Stimulated activated CD8-positive, alpha-beta memory T cell treated with anti-CD3 and anti-CD28 coated beads, Interleukin-15, amount 100 ng/mL, for 48 hours (primary cell): ENCODE measurements at regions not wholly inside any gene's neighbourhood (a gene's known extent, or its start where the extent isn't known, plus 50 kb on each side); places are given as distances from the start of the nearest gene placed in this dataset.

Experiments used
- DNase-seq, 2 donors: peaks; one replicate each; pipeline ENCODE4 v3.0.0-alpha.2; 2020; ENCODE audit warnings: low read depth in 2 of 2

- DNase-seq = no peak
Observed at GRCh38 chr3:180340395-180340794, 261.6 kb upstream of the TTC14 start.

GRCh38 chr3:180341516-180341915 is 260.4 kb upstream of the TTC14 start:
- no peak for DNase-seq

DNA sequence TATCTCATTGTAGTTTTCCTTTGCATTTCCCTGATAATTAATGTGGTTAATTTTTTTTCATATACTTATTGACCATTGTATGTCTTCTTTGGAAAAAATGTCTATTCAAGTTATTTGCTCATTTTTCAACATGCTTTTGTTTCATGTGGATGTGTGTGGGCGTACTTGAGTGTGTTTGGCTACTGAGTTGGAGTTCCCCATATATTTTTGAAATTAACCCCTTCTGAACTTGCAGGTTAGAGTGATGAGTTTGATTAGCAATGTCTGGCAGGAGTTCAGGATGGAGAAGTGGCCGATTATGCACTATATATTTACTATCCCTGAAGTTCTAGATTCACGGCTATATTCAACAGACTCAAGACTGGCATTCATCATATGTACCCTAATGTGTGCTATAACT is 250.4 kb upstream of the TTC14 start:
- DNase-seq = no peak

GRCh38 chr3:180352261-180352660 is 249.7 kb upstream of the TTC14 start:
- DNase-seq = no peak

DNA sequence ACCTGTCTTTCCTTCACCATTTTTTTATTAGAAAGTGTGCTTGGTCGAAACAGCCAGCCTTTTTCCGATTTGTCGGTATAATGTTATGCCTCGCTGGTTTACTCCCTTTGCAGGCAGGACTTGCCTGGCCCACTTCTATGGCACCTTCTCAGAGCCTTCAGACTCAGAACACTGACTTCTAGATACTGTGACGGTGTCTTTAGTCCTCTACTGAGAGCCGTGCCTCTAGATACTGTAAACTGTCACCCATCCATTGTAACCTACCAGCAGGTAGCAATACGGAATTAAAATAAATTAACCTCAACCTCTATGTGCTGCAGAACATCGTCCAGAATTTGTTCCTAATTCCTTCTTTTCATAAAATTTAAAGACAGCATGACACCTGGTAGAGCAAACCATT is 247.7 kb upstream of the TTC14 start:
- DNase-seq = no peak

DNA sequence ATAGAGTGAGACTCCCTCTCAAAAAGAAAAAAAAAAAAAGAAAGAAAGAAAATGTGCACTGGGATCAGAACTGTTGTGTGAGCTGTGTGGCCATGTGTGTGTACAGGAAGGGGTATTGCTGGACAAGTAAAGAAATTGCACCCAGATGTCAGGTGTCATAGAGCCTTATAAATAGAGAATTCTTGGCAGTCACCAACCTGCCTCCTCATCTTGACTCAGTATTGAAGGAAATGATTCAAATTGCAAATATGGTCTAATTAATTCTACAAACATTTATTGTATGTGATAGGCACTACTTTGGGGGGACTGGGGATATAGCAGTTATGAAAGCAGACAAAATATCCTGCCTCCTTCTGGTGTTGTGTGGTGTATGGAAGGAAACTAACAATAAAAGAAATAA is 243.8 kb upstream of the TTC14 start:
- no peak for DNase-seq

DNA sequence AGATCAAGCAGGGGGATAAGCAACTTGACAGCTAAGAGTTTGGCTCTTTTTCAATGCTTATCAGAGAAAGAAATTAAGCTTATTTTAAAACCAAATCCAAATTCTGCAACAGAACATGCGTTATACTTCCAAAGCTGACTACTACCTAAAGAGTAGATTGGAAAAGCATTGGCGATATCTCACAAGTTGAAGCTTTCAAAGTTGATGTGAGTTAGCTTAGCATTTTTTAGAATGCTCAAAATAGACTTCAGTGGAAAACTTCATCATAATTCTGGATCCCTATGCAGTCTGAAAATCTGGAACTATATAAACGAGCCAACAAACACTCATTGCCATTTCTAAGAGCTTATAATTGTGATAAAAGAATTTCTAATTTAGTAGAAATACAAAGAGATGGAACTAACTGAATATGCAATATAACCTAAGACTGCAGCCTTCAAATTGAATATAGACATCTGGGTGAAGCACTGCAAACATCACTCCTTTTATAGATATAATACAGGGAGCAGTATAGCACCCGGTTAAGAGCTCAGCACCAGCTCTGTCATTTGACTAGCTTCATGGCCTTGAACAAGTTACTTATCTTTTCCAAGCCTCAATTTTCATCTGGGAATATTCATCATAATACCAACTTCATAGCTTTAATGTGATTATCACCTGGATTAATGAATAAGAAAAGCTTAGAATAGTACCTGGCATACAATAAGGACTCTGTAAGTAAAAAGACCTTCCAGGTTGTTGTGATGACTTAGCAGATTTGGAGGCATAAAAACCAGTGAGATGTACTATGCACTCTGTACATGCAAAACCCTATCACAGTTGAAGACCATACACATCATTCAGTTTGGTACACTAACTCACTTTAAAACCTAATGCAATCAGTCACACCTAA is 242.7 kb upstream of the TTC14 start:
- DNase-seq = no peak

GRCh38 chr3:180359953-180360279 is 242.0 kb upstream of the TTC14 start:
- DNase-seq = no peak

DNA sequence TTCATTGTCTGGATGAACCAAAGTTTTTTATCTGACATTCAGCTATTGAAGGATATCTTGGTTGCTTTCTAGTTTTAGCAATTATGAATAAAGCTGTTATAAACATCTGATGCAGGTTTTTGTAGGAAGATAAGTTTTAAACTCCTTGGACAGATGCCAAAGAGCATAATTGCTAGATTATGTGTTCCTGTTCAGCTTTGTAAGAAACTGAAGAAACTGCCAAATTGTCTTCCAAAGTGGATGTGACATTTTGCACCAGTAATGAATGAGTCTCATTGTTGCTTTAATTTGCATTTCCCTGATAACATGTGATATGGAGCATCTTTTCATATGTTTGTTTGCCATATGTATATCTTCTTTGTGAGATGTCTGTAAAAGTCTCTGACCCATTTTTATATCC is 239.9 kb upstream of the TTC14 start:
- no peak for DNase-seq

- no peak for DNase-seq
Observed at GRCh38 chr3:180375831-180376230, 226.1 kb upstream of the TTC14 start.

GRCh38 chr3:180378496-180378895 is 223.5 kb upstream of the TTC14 start:
- DNase-seq = no peak

- DNase-seq = no peak
Observed at GRCh38 chr3:180382638-180383180, 219.3 kb upstream of the TTC14 start.

DNA sequence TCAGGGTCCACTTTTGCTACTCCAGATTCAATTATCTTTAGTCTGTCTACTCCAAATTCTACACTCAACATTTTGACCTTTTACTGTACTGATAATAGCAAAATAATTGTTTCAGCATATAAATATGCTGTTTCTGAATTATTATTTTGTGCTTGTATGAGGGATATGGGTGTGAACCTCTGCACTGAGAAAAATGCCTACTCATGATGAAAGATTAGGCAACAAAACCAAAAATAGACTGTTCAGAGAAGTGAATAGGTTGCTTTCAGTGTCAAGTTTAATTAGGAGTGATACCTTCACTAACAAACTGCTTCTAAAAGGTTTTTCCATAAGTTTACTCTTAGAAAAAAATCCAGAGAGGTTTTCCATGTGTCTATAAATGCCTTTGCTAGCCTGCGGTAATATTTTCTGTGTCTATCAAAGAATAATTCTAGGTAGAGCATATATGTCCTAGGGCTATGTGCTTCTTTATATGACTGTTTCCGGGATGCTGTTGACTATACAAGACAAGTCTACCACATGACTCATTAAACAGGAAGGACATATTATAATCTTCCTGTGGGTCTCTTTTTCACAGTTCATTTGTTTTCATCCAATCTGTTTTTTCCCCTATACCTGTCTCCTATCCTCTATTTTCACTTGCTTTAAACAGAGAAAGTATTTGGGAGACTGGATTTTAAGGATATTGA is 218.5 kb upstream of the TTC14 start:
- no peak for DNase-seq

- DNase-seq = no peak
Observed at GRCh38 chr3:180390313-180390712, 211.7 kb upstream of the TTC14 start.

DNA sequence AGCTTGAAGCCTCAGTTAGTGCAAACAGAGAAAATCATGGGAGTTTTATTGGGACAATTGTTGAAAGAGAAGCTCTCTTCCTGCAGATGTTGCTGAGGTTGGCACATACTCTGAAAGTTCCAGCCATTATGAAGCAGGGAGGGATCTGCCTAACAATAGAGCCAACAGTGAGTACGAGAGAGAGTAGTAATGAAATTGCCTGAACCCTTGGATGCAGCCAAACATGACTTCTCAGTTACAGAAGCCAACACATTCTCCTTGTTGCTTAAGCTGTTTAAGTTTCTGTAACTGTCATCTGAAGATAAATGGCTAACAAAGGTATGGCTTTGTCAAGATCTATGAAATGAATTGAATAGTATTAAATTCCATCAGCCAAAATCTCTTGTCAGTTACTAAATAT is 211.0 kb upstream of the TTC14 start:
- no peak for DNase-seq

- no peak for DNase-seq
Observed at GRCh38 chr3:180401226-180401625, 200.7 kb upstream of the TTC14 start.

DNA sequence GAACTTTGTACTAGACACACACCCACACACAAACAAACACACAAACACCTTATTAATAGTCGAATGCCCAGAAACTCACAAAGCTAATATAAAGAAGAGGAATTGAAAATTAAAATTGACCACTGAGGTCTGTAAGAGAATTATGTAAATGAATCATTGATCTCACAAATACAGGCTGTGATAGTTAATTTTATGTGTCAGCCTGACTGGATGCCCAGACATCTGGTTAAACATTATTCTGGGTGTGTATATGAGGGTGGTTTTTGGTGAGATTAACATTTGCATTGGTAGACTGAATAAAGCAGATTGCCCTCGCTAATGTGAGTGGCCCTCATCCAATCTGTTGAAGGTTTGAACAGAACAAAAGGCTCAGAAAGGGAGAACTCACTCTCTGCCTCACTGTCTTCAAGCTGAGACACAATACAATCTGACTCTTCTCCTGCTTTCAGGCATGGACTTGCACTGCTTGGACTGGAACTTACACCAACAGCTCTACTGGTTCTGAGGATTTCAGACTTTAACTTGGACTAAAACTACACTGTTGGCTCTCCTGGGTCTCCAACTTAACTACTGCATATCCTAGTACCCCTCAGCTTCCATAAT is 199.4 kb upstream of the TTC14 start:
- DNase-seq = no peak

DNA sequence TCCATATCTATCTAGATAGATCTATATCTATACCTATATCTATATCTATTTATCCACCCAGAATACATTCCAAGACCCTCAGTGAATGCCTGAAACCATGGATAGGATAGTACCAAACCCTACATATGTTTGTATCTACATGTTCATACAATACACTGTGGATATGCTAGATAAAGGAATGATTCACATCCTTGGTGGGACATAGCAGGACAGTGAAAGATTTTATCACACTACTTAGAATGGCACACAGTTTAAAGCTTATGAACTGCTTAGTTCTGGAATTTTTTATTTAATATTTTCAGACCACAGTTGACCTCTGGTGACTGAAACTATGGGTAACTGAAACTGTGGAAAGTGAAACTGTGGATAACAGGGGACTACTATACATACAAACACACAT is 198.8 kb upstream of the TTC14 start:
- DNase-seq = no peak

DNA sequence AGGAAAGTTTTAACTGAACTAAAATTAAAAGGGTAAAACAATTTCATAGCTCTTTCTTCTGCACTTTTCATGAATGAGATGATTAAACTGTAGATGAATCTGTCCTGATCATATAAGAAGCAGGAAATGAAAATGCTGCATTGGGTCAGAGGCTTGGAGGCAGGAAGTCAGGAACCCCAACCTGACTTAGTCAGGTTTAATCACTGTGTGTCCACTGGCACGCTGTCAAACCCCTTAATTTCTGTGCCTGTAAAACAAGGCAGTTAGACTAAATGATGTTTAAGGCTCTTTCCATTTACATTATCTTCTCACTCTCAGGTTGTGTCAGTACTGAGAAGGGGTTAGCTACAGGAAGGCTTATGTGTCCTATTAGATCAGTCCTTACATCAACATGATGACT is 193.3 kb upstream of the TTC14 start:
- DNase-seq = no peak

- DNase-seq = no peak
Observed at GRCh38 chr3:180409170-180409569, 192.8 kb upstream of the TTC14 start.

GRCh38 chr3:180409883-180410282 is 192.1 kb upstream of the TTC14 start:
- DNase-seq = no peak

DNA sequence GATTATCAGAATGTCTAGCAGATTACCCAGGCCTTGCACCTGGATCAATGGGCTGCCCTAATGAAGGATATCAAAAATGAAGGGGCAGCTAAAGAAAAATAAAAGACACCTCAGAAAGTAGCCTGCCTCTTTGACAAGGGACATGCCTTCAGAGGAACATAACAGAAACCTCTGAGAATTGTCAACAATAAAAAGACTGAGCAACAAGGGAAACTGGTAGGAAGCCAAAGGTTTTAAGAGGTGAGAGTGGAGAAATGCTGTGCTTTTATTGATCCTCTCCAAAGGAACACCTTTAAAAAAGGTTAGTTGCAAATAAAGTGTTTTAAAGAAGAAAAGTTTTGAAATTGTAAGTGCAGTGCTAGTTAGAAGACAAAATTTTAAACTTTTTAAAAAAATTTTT is 187.8 kb upstream of the TTC14 start:
- DNase-seq = no peak

- DNase-seq = no peak
Observed at GRCh38 chr3:180416111-180416594, 185.8 kb upstream of the TTC14 start.
